ENCODE measurements at regions not wholly inside any gene's neighbourhood (a gene's known extent, or its start where the extent isn't known, plus 50 kb on each side); places are given as distances from the start of the nearest gene placed in this dataset.

DNA sequence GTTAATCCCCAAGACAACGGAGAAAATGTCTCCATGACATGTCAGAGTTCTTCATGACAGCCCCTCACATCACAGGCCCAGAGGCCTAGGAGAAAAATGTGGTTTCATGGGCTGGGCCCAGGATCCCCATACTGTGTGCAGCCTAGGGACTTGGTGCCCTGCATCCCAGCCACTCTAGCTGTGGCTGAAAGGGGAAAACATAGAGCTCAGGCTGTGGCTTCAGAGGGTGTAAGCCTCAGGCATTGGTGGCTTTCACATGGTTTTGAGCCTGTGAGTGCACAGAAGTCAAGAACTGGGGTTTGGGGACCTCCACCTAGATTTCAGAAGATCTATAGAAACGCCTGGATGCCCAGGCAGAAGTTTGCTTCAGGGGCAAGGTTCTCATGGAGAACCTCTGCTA lies 122.8 kb downstream of the FHL5 start:
- no peaks in the 10 kb centered on the region for H3K9me1 ChIP-seq (replicated peaks; ENCODE audit: control insufficient read depth, extremely low read depth, insufficient read depth, low read length)
- H3K4me1 ChIP-seq (ENCODE audit: control insufficient read depth, extremely low read depth, insufficient read depth, low read length), result no peaks in the 10 kb centered on the region
- H4K20me1 ChIP-seq (replicated peaks; ENCODE audit: control insufficient read depth, extremely low read depth, insufficient read depth, low read length), result no peaks in the 10 kb centered on the region
- H3K36me3 ChIP-seq (ENCODE audit: control insufficient read depth in 2 of 2, extremely low read depth in 1 of 2, insufficient read depth in 2 of 2, low read length in 2 of 2), result no peaks in the 10 kb centered on the region
- TF ChIP-seq POLR2A (IDR thresholded peaks at IDR 0.05; ENCODE audit: low read depth, low read length) (no peak), JUN (IDR thresholded peaks at IDR 0.05; ENCODE audit: borderline replicate concordance, insufficient read depth, insufficient read length, low read depth) (no peak), EZH2 (IDR thresholded peaks at IDR 0.05; ENCODE audit: borderline replicate concordance, low read depth, low read length, severe bottlenecking) (no peak), MYC (IDR thresholded peaks at IDR 0.05; ENCODE audit: low read depth, low read length) (no peak), FOS (IDR thresholded peaks at IDR 0.05; ENCODE audit: borderline replicate concordance, insufficient read depth, low read length) (no peak), POLR2AphosphoS5 (IDR thresholded peaks at IDR 0.05; ENCODE audit: insufficient read depth, low read depth, low read length) (no peak)
- TF ChIP-seq, protein P1, sequence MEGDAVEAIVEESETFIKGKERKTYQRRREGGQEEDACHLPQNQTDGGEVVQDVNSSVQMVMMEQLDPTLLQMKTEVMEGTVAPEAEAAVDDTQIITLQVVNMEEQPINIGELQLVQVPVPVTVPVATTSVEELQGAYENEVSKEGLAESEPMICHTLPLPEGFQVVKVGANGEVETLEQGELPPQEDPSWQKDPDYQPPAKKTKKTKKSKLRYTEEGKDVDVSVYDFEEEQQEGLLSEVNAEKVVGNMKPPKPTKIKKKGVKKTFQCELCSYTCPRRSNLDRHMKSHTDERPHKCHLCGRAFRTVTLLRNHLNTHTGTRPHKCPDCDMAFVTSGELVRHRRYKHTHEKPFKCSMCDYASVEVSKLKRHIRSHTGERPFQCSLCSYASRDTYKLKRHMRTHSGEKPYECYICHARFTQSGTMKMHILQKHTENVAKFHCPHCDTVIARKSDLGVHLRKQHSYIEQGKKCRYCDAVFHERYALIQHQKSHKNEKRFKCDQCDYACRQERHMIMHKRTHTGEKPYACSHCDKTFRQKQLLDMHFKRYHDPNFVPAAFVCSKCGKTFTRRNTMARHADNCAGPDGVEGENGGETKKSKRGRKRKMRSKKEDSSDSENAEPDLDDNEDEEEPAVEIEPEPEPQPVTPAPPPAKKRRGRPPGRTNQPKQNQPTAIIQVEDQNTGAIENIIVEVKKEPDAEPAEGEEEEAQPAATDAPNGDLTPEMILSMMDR (IDR thresholded peaks at IDR 0.05; ENCODE audit: extremely low read depth in 1 of 2, insufficient read depth in 1 of 2, low read depth in 1 of 2, low read length in 2 of 2), result no peak
- TF ChIP-seq, protein P2, sequence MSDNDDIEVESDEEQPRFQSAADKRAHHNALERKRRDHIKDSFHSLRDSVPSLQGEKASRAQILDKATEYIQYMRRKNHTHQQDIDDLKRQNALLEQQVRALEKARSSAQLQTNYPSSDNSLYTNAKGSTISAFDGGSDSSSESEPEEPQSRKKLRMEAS (IDR thresholded peaks at IDR 0.05; ENCODE audit: insufficient read depth, insufficient read length), result no peak
- H3K4me3 ChIP-seq (replicated peaks in 1 of 3; ENCODE audit: insufficient read depth in 1 of 3, low read depth in 1 of 3, low read length in 3 of 3), result no peak overlapping the region
- ChIA-PET POLR2A (no interaction called here), CTCF (no interaction called here)
- H3K27me3 ChIP-seq (ENCODE audit: control insufficient read depth in 2 of 2, insufficient read depth in 2 of 2, low read length in 2 of 2), result no peaks in the 10 kb centered on the region
- H3K79me2 ChIP-seq (ENCODE audit: control insufficient read depth, insufficient read depth, low read length), result no peaks in the 10 kb centered on the region
- FAIRE-seq, result no peak
- H3K4me2 ChIP-seq (ENCODE audit: insufficient read depth, low read length), result no peak overlapping the region
- BruUV-seq (replicated peaks), result no TSS peak
- no peaks in the 10 kb centered on the region for H3K9me3 ChIP-seq (replicated peaks; ENCODE audit: control insufficient read depth, insufficient read depth, low read length)
- DNase-seq (ENCODE audit: low read depth, low spot score), result no peak
- H3K27ac ChIP-seq (ENCODE audit: insufficient read depth, low read depth, low read length), result no peak overlapping the region
- dilution Hi-C loops (cut with MboI; ENCODE audit: extremely low pct_ligation_motif_present, low sequenced_read_pairs), result no loop called here
- no peak overlapping the region for H2AFZ ChIP-seq (ENCODE audit: low read depth, low read length)
- intact Hi-C loops (cut with micrococcal nuclease), result no loop called here
- no peak overlapping the region for H3K9ac ChIP-seq (replicated peaks; ENCODE audit: extremely low read depth, insufficient read depth, low read length)

All from endothelial cell of umbilical vein (primary cell).